NOMO-1 treated with dmso at 0.1 percent for 144 hours (cell line): ENCODE measurements at regions not wholly inside any gene's neighbourhood (a gene's known extent, or its start where the extent isn't known, plus 50 kb on each side); places are given as distances from the start of the nearest gene placed in this dataset.

Experiments used
- DNase-seq: peaks from one replicate; lab custom pipeline; 2025; ENCODE audit not compliant: unreplicated experiment; lab: John Stamatoyannopoulos, UW

GRCh38 chr18:41373612-41374011 is 581.4 kb upstream of the PIK3C3 start:
- no peak for DNase-seq

- no peak for DNase-seq
Observed at GRCh38 chr18:41372046-41372665, 582.9 kb upstream of the PIK3C3 start.

GRCh38 chr18:41371156-41372045 is 583.6 kb upstream of the PIK3C3 start:
- no peak for DNase-seq

DNA sequence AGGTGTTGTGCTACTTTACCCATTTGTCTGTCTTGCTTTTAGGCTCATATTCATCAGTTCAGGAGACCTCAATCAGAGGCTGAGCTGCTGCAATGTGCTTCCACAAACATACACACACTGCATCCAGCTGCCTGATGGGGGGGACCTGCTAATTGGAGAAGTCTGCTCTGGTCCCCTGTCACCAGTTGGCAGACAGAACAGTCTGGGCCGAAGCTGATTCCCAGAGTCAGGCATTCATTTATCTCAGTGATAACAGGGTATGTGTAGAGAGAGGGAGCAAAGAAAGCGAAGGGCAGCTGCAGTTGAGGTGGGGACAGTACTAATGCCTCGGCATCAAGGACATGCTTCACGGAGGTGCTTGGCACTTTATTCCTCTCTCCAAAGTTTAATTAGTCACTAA is 584.3 kb upstream of the PIK3C3 start:
- no peak for DNase-seq

DNA sequence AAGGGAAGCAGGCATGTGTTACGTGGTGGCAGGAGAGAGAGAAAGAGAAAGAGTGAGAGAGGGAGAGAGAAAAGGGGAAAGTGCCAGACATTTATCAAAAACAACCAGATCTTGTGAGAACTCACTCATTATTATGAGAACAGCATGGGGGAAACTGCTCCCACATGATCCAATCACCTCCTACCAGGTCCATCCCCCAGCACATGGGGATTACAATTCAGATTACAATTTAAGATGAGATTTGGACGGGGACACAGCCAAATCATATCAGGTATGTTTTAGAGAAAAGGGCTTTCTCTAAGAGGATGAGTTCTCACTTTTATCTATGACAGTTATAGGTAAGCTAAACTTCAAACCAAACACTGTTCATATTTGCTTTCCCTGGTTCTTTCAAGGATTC is 597.3 kb upstream of the PIK3C3 start:
- no peak for DNase-seq

DNA sequence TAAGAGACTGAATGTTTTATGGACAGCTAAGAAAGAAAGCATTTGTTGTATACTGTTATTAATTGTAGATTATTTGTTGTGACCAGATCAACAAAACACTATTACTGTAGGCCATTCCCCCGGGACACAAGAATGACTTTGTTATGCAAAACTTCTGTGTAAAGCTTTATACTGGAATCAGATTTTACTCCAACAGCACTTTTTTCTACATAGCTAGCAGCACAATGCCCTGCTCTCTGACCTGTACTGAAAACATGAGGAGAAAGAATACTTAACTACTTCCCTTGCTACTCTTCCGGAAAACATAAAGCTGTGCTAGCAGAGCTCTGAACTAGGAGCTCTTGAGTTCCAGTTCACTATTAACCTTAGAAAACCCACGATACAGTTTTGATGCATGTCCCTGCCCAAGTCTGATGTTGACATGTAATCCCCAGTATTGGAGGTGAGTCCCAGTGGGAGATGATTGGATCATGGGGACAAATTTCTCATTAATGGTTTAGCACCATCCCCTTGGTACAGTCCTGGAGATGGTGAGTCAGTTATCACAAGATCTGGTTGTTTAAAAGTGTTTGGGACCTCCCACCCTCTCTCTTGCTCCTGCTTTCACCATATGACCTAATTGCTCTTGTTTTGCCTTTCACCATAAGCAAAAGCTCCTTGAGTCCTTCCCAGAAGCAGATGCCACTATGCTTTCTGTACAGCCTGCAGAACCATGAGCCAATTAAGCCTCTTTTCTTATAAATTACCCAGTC is 601.1 kb upstream of the PIK3C3 start:
- DNase-seq, result no peak

DNA sequence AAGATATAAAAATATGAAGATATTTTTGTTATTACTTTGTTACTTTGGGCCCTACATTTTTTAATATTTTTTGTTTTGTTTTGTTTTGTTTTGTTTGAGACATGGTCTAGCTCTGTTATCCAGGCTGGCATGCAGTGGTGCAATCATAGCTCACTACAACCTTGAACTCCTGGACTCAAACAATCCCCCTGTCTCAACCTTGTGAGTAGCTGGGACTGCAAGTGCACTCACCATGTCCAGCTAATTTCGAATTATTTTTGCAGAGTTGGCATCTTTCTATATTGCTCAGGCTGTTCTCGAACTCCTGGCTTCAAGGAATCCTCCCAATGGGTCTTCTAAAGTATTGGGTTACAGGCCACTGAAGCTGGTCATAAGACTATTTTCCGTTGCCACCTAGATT is 603.6 kb upstream of the PIK3C3 start:
- DNase-seq, result no peak

DNA sequence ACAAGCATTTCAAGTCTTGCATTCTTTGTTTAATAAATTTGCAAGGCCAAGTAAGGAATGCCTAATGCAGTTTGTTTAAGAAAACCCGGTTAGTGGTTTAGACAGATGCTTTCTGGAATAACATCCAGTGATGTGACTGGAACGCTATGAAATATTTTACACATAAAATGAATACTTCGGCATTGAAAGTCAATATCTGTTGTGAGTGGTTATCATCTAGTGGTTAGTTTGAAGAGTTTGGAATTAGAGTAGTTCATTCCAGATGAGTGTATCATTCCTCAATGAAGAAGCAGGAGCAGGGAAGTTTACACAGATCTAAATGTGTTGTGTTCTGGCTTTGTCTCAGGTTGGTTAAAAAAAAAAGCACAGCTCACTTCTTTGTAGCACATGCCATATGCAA is 608.0 kb upstream of the PIK3C3 start:
- no peak for DNase-seq

- no peak for DNase-seq
Observed at GRCh38 chr18:41343808-41344207, 611.2 kb upstream of the PIK3C3 start.

GRCh38 chr18:41338341-41338740 is 616.7 kb upstream of the PIK3C3 start:
- DNase-seq, result no peak

DNA sequence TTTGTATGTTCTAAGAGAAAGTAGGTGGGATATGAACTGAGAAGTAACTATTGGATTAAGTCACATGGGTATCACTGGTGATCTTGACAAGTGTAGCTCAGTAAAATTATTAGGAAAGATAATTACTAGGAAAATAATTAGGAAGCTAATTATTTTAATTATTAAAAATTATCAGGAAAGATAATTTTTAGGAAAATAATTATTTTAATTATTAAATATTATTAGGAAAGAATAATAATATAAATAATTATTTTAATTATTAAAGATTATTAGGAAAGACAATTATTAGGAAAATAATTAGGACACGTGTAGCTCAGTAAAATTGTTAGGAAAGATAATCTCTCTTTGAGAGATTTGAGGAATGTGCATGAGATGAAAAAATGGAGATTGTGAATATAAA is 623.4 kb upstream of the PIK3C3 start:
- no peak for DNase-seq

DNA sequence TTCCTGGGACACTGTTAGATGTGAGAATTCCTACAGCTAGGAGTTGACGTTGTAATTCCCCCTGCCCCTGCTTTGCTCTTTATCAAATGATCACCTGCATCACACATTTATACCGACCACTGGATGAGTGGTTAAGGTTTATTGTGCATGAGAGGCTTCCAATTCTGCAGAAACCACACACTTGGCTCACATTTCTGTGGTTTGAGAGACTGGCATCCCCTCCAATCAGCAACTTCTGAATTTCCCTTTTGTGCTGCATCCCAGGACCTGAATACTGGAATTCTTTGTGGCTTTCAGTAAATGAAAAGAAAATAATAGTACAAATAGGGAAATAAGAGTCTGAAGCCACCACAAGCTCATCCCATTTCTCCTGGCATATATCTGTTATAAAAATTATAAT is 628.7 kb upstream of the PIK3C3 start:
- DNase-seq, result no peak

DNA sequence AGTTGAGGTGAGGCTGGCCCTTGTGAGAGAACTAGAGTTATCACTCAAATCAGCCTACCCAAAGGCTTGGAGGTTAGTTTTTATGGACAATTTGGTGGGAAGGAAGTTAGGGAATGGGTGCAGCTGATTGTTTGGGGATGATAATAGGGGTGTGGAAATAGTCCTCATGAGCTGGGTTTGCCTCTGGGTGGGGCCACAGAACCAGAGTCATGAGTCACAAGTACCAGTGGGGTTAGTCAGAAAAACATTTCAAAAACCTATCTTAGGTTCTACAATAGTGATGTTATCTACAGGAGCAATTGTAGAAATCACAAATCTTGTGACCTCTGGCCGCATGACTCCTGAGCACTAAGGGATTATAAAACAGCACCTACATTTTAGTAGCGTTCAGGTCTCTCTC is 630.1 kb upstream of the PIK3C3 start:
- DNase-seq, result no peak

DNA sequence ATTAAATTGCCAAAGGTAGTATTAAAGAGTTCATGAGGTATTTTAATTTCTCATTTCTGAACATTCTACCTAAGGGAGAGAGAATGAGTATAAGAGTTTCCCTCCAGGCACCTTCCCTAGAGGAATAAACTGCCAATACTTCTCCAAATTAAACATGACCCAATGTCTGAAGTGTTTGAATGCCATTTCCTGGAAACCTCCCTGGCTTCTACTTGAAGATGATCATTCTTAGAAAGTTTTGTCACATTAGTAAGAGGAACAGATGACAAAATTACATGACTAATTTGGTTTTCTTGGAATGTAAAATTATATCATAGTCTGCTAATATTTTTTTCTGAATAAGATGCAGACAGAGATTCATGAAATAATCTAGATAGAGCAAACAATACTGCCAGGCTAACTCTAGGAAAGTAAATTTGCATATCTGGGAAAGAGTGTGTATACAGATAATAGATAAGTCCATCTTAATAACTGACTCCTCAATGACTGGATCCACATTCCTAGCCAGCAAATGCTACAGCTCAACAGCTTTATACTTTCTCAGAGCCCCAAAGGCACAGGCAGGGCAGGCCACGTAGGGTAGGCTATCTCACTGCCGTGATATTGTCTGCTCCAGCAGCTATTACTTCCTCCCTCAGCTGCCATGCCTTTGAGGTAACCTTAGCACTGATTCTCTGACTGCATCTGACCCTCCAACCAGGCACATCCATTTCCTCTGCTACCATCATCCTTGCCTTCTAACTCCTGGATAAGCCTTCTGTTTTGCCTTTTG is 630.8 kb upstream of the PIK3C3 start:
- DNase-seq, result no peak

DNA sequence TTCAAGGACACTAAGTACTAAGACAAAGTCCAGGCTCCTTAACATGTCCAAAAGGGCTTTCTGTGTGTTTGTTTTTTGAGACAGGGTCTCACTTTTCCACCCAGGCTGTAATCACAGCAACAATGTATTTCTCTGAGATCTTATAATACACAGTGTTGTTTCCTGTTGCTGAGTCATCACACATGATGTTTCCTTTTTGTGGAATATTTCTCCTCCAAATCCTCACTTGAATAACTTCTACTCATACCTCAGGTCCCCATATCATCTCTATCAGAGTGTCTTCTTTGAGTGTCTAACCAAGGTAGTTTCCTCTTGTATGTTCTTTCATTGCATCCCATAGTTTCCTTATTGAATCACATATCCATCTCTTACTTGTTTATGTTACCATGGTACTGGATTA is 632.0 kb upstream of the PIK3C3 start:
- DNase-seq, result no peak

DNA sequence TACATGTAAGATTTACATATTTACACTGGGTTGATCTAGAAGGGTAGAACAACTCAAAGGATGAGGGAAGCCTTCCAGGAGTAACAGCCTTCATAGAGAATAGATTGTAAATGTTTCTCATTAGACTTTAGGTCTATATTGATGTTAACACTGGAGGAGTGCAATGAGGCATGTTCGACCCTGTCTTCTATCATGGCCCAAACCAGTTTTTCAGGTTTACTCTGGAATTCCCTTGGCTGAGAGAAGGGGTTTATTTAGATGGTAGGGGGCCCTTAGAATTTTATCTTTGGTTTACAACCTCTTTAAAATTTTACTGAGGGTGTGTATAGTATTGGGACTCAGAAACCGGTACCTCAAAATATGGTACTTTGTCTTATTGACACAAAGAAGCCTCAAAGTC is 634.9 kb upstream of the PIK3C3 start:
- no peak for DNase-seq

- no peak for DNase-seq
Observed at GRCh38 chr18:41315134-41315533, 639.9 kb upstream of the PIK3C3 start.

GRCh38 chr18:41311571-41312547 is 643.2 kb upstream of the PIK3C3 start:
- DNase-seq, result no peak

DNA sequence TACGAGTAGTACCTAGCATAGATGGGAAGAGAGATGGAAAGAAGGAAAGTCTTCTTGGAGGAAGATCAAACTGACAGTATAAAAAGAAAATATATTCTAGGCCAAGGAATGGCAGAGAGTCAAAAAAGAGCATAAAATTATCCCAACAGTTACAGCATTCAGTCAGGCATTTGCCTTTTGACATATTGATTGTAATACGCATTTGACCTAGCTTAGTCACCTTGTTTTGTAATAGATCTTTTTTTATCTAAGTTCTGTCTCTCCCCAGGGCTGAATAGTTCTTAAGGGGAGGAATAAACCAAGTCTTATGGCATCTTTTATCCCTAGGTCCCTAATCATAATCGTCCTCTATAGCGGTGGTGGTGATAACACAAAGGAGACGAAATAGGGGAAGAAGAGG is 657.3 kb upstream of the PIK3C3 start:
- no peak for DNase-seq

DNA sequence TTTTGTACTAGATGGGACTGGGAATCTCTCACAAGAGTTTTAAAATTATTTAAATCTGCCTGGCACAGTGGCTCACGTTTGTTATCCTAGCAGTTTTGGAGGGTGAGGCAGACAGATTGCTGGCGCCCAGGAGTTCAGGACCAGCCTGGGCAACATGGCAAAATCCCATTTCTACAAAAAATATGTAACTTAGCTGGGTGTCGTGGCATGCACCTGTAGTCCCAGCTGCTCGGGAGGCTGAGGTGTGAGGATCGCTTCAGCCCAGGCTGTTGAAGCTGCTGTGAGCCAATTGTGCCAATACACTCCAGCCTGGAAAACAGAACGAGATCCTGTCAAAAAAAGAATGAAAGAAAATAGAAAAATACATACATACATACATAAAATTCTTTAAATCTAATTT is 685.7 kb upstream of the PIK3C3 start:
- no peak for DNase-seq
